Activated T-cell treated with anti-CD3 and anti-CD28 coated beads, Interleukin-2, amount 50 U/mL, for 72 hours (primary cell): ENCODE measurements at regions not wholly inside any gene's neighbourhood (a gene's known extent, or its start where the extent isn't known, plus 50 kb on each side); places are given as distances from the start of the nearest gene placed in this dataset.

Source experiments
- ATAC-seq, 2 donors: fragments of 150-1000 bp; cut with Tn5 transposase; replicated peaks in 1 of 2; 2 replicates each; pipeline ENCODE4 v1.10.0; 2021; ENCODE audit warnings: moderate library complexity in 2 of 2, mild to moderate bottlenecking in 1 of 2
- DNase-seq, 2 donors: peaks; one replicate each; pipeline ENCODE4 v3.0.0; 2021 to 2022; ENCODE audit warnings: mixed read lengths in 1 of 2
- H3K27ac Mint-ChIP-seq: one replicate; pipeline ENCODE4 v1.8.0; 2022; ENCODE audit warnings: mild to moderate bottlenecking, moderate library complexity, mixed read lengths
- H3K27me3 Mint-ChIP-seq: one replicate; pipeline ENCODE4 v1.8.0; 2022; ENCODE audit warnings: low read depth, mixed read lengths
- H3K36me3 Mint-ChIP-seq, 2 donors: one replicate each; pipeline ENCODE4 v1.8.0; 2022; ENCODE audit warnings: mixed read lengths in 2 of 2, mild to moderate bottlenecking in 1 of 2; ENCODE audit not compliant: insufficient read depth in 2 of 2
- H3K4me1 Mint-ChIP-seq: one replicate; pipeline ENCODE4 v1.8.0; 2022; ENCODE audit warnings: low read depth, mixed read lengths
- H3K4me3 Mint-ChIP-seq, 2 donors: one replicate each; pipeline ENCODE4 v1.8.0; 2022; ENCODE audit warnings: mild to moderate bottlenecking in 2 of 2, mixed read lengths in 2 of 2, moderate library complexity in 2 of 2
- H3K9me3 Mint-ChIP-seq, 2 donors: one replicate each; pipeline ENCODE4 v1.8.0; 2022; ENCODE audit warnings: mixed read lengths in 2 of 2

DNA sequence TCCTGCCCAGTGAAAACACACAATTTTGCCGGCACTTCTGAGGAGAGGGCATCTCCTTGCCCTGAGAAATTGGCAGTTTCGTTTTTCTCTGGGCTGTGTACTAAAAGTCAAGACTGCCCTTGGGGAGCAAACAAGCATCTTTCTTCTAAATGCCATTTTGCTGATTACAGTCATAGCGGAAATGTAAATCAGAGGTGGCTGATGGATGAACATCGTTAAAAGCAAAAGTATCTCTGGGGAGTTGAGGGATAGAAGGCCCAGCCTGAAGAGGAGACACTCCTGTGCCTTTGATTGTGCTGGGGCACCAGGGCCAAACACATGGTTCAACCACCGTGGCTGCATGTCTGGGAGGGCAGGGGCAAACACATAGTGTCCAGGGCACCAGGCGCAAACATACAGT, 49.8 kb downstream of the ABCC12 start:
- H3K4me1 Mint-ChIP-seq, result peaks cover 9% of the 10 kb centered on the region
- no peaks in the 10 kb centered on the region for H3K36me3 Mint-ChIP-seq
- ATAC-seq, result no peak
- no peaks in the 10 kb centered on the region for H3K9me3 Mint-ChIP-seq
- no peak overlapping the region for H3K4me3 Mint-ChIP-seq
- no peak overlapping the region for H3K27ac Mint-ChIP-seq
- no peak for DNase-seq
- peaks cover 50% of the 10 kb centered on the region for H3K27me3 Mint-ChIP-seq

DNA sequence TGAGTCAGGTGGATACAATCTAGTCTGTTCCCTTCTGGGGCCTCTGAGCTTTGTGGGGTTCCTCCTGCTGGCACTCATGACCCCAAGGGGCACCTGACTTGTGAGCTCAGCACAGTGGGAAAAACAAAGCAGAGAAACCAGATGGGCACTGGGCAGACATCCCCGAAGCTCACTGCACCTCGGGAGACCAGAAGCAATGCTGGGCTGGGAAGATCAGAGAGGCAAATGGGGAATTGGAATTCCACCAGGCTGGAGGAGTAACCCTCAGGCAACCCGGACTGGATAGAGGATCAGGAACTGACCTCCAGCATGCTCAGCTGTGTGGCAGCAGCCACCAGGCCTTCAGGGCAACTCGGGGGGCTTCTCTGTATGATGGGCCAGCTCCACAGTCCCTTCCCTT, 50.3 kb downstream of the ABCC12 start:
- no peak overlapping the region for H3K4me3 Mint-ChIP-seq
- no peaks in the 10 kb centered on the region for H3K9me3 Mint-ChIP-seq
- no peaks in the 10 kb centered on the region for H3K36me3 Mint-ChIP-seq
- peaks cover 13% of the 10 kb centered on the region for H3K4me1 Mint-ChIP-seq
- H3K27me3 Mint-ChIP-seq, result peaks cover 50% of the 10 kb centered on the region
- H3K27ac Mint-ChIP-seq, result no peak overlapping the region
- ATAC-seq (no peak), DNase-seq (no peak)

DNA sequence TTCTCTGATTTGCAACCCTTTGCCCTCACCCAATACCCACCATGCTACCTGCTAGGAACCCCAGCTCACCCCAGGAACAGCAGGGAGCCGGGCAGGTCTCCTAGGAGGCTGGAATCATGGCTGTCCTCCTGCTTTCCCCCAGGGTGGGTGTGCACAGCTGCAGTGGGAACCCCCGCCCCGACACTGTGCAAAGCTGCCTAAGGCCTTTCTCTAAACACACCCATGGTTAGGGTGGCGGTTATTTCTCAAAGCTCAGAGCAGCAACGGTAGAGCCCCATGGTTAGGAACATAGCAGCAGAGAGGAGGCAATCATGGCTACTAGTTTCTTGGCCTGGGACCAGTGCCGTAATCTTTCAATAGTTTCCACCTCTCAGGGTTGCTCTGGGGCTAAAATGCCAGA, 52.2 kb downstream of the ABCC12 start:
- Mint-ChIP-seq H3K4me3 (no peak overlapping the region), H3K27ac (no peak overlapping the region), H3K9me3 (no peaks in the 10 kb centered on the region), H3K27me3 (peaks cover 44% of the 10 kb centered on the region), H3K4me1 (peaks cover 13% of the 10 kb centered on the region), H3K36me3 (no peaks in the 10 kb centered on the region)
- no peak for DNase-seq
- no peak for ATAC-seq

DNA sequence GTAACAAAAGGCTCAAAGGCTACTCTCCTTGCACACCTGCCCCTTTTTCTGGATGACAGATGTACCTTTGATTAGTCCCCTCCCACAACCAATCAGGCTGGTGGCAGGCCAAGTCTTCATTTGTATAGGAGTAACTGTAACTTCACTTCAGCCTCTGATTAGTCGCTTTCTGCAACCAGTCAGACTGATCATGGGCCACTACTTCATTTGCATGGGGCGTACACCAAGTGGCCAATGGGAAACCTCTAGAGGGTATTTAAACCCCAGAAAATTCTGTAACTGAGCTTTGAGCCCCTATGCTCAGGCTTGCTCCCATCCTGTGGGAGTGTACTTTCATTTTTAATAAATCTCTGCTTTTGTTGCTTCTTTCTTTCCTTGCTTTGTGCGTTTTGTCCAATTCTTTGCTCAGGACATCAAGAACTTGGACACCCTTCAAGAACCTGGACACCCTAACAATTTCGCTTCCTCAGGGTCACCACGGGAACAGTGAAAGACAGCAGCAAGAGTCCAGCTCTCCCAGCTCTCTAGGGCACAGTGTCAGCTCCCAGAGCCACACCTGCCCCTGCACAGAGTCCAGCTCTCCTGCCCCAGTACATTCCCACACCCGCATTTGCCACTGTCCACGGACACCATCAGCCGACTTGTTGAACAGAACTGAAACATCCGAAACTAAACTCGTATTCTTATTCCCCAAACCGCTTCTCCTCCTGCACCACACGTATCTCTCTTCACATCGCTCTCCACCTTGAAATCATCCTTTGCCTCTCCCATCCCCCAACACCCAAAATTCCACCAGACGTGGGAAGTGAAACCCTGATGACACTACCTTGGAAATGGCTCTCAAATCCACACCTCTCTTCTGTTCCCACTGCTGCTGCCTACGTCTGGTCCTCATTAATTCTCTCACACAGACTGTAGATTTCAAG, 53.4 kb downstream of the ABCC12 start:
- Mint-ChIP-seq H3K4me1 (peaks cover 13% of the 10 kb centered on the region), H3K27ac (no peak overlapping the region), H3K9me3 (no peaks in the 10 kb centered on the region), H3K4me3 (no peak overlapping the region), H3K36me3 (no peaks in the 10 kb centered on the region), H3K27me3 (peaks cover 46% of the 10 kb centered on the region)
- ATAC-seq (no peak), DNase-seq (no peak)

DNA sequence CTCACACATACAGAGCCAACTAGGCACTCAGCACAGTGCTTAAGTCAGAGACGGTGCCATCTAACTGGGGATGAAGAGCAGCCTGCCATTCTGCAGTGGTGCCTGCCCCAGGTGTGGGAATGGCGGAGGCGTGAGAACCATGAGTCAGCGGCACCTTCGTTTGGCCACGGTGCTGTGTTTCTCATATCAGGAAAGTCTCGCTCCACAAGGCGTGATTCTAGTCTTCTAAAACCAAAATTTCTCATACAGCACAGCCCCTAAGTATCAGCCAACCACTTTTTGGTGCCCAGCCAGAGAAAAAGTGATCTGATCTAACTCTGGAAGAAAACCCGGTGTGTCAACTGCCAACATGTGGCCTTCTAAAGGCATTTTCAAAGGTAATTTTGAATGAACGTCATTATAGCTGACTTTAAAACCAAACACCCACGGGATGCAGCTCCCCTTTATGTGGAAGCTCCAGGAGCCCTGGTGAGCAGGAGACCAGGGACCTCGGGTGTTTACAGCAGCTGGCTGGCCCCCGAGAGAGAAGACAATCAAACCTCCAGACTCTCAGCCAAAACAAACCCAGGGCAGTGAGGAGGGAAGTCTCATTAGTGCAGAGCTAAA, 54.6 kb downstream of the ABCC12 start:
- Mint-ChIP-seq H3K27me3 (peaks cover 47% of the 10 kb centered on the region), H3K9me3 (no peaks in the 10 kb centered on the region), H3K4me3 (no peak overlapping the region), H3K4me1 (peaks cover 13% of the 10 kb centered on the region), H3K27ac (no peak overlapping the region), H3K36me3 (no peaks in the 10 kb centered on the region)
- DNase-seq (peak; percentile 51 to 63), ATAC-seq (peak; percentile 72 to 93)

DNA sequence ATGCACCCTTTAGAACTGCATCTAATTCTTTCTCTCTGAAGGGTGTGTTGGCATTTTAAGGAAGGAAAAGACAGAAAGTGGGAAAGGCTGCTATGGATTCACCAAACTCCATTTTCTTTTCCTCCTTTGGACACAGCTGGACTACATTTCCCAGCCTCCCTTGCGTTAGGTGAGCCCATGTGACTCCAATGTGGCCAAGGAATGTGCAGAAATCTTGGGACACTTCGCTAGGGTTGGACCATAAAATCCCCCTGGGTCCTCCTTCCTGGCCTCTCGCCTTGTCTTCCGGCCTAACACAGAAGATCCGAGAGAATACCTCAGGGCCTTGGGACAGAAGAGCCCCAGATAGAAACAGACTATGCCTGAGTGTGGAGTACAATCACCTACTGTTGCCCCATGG, 56.3 kb downstream of the ABCC12 start:
- H3K27ac Mint-ChIP-seq, result no peak overlapping the region
- ATAC-seq (no peak), DNase-seq (no peak)
- H3K4me3 Mint-ChIP-seq, result no peak overlapping the region
- H3K36me3 Mint-ChIP-seq, result no peaks in the 10 kb centered on the region
- H3K27me3 Mint-ChIP-seq, result peaks cover 39% of the 10 kb centered on the region
- peaks cover 13% of the 10 kb centered on the region for H3K4me1 Mint-ChIP-seq
- H3K9me3 Mint-ChIP-seq, result peaks cover 0 to 2% of the 10 kb centered on the region in 2 donors

DNA sequence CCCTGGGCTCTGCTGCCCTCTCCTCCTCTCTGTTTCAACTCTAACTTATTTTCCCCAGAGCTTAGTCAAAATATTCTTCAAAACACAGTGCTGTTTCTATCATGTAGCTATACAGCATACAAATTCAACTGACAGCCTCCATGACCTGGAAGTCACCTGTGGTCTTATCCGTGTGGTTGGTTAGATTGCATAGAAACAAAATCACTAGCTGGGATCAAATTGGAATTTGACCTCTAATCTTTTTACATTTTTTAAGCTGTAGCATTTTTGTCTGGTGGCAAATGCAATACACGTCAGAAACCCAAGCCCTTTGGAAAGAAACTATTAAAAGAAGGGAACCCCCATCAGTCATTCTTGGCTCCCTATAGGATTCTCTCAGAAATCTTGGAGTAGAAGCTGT, 57.3 kb downstream of the ABCC12 start:
- Mint-ChIP-seq H3K27me3 (peaks cover 37% of the 10 kb centered on the region), H3K4me3 (no peak overlapping the region), H3K4me1 (peaks cover 13% of the 10 kb centered on the region), H3K27ac (no peak overlapping the region), H3K36me3 (no peaks in the 10 kb centered on the region), H3K9me3 (peaks cover 0 to 2% of the 10 kb centered on the region in 2 donors)
- DNase-seq, result no peak
- no peak for ATAC-seq

DNA sequence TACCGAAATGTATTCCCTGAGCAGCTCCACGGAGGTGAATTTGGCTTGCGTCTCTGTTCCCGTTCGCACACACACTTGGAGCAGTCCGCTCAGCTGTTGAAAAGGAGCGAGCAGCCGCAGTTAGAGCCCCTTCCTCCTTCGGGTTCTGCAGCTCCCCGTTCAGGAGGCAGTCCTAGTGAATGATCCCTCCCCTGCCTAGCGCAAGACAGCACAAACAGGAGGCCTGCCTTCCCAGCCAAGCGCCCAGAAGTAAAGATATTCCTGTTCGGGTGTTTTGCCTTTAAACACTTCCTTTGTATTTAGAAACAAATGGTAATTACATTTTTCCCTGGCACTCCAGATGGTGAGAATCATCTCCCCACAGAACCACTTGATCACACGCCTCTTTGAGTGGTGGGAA, 64.7 kb downstream of the ABCC12 start:
- peaks cover 0 to 2% of the 10 kb centered on the region in 2 donors for H3K9me3 Mint-ChIP-seq
- no peaks in the 10 kb centered on the region for H3K4me1 Mint-ChIP-seq
- H3K27me3 Mint-ChIP-seq, result peaks cover 36% of the 10 kb centered on the region
- no peaks in the 10 kb centered on the region for H3K36me3 Mint-ChIP-seq
- H3K4me3 Mint-ChIP-seq, result no peak overlapping the region
- ATAC-seq (no peak), DNase-seq (no peak)
- no peak overlapping the region for H3K27ac Mint-ChIP-seq

DNA sequence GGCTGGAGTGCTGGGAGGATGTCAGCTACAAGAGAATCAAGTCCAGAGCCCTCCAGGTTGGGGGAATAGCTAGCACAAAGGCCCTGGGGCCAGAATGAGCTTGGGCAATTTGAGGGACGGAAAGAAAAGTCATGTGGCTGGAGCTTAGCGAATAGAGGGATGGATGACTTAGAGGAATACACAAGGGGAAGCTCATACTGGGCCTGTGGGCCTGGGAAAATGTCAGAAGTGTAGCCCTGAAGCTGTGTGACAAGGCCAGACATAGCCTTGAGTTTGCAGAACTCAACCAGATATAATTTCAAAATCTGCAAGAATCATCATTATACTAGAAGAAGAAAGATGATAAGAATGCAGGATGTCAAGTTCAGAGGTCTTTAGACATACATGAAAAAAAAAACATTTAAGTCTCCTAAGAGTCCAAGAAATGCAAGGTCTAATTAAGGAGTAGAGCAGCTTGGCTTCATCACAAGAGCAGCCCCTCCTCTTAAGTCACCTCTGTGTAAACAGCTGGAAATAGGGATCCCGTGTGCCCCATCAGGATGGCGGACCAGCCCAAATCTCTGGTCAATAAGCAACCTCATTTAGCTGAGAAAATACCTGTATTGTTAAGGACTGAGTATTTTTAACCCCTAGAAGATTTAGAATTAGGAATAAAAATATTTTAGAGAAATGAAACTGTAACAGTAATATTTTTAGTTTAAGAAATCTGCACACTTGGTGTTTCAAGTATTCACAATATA, 66.6 kb downstream of the ABCC12 start:
- H3K27me3 Mint-ChIP-seq, result peaks cover 36% of the 10 kb centered on the region
- H3K27ac Mint-ChIP-seq, result no peak overlapping the region
- no peak for ATAC-seq
- H3K36me3 Mint-ChIP-seq, result no peaks in the 10 kb centered on the region
- H3K4me1 Mint-ChIP-seq, result no peaks in the 10 kb centered on the region
- no peaks in the 10 kb centered on the region for H3K9me3 Mint-ChIP-seq
- no peak for DNase-seq
- H3K4me3 Mint-ChIP-seq, result no peak overlapping the region

DNA sequence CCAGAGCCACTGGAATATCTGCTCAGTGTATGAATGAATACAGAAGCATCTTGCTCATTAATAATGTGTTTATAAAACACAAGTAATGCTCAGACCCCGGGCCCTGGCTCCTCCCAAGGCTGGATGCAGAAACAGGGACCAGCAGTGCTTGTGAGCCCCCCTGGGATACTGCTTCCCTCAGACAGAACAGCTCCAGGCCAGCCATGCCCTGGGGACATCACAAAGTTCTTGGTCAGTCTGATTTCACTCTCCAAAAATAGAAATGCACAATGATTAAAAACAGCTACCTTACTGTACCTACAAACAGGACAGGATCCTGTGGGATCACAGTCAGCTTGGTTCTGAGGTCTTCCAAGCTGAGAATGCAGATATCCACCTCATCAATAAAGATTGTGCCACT, 68.2 kb downstream of the ABCC12 start:
- H3K36me3 Mint-ChIP-seq, result no peaks in the 10 kb centered on the region
- H3K4me1 Mint-ChIP-seq, result no peaks in the 10 kb centered on the region
- H3K9me3 Mint-ChIP-seq, result no peaks in the 10 kb centered on the region
- DNase-seq (no peak), ATAC-seq (no peak)
- H3K27me3 Mint-ChIP-seq, result peaks cover 33% of the 10 kb centered on the region
- H3K27ac Mint-ChIP-seq, result no peak overlapping the region
- no peak overlapping the region for H3K4me3 Mint-ChIP-seq

DNA sequence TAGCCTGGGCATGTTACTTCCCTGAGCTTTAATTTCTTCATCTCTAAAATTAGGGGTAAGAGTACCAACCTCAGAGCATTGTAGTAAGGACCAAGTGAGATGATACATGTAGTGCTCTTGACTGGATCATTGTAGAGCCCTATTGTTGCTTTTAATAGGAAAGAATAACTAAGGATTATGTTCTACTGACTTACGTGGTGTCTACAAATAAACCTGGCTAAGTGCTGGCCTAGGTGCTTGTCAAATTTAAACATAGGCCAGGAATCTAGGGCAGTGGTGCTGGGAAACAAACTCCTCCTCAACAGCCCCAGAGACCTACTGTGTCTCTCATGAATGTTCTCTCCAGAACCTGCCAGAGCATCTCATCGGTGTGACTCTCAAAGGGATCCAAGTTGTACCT, 69.4 kb downstream of the ABCC12 start:
- Mint-ChIP-seq H3K27ac (no peak overlapping the region), H3K4me1 (no peaks in the 10 kb centered on the region), H3K27me3 (peaks cover 26% of the 10 kb centered on the region), H3K9me3 (no peaks in the 10 kb centered on the region), H3K36me3 (no peaks in the 10 kb centered on the region), H3K4me3 (no peak overlapping the region)
- no peak for ATAC-seq
- DNase-seq, result no peak

DNA sequence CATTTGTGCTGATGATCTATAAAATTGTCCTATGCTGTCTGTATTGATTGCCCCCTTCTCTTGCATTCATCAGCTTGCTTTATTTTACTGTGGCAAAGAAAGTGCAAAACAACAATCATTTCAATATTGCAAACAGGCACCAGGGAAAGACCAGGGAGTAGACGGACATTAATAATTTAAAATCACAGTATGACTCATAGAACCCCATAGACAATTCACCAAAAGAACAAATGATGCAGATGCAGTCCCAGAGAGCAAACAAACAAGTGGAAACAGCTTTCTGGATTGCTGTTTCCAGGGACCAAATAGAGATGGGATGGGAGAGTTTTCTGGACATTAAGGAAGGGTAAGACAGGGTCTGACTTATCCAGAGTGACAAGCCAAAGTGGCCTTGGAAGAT, 70.1 kb downstream of the ABCC12 start:
- no peaks in the 10 kb centered on the region for H3K4me1 Mint-ChIP-seq
- no peaks in the 10 kb centered on the region for H3K9me3 Mint-ChIP-seq
- peaks cover 22% of the 10 kb centered on the region for H3K27me3 Mint-ChIP-seq
- no peaks in the 10 kb centered on the region for H3K36me3 Mint-ChIP-seq
- no peak overlapping the region for H3K27ac Mint-ChIP-seq
- DNase-seq (no peak), ATAC-seq (no peak)
- no peak overlapping the region for H3K4me3 Mint-ChIP-seq

DNA sequence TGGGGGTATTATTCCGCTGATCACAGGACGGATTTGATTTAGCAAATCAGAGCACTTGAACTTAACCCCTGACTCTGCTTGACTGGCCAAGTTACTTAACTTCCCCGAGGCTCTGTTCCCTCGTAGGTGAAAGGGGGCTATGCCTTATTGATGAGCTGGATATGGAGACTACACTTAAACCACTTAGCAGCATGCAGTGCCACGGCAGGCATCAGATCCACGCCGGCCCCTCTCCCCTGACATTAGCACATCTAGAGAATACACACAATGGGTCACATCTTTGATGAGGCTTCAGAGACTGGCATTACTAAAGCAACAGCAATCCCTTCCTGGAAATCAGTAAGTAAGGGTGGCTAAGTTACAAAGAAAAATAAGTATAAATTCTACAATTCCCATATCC, 71.0 kb downstream of the ABCC12 start:
- H3K4me3 Mint-ChIP-seq, result no peak overlapping the region
- DNase-seq, result no peak
- ATAC-seq, result no peak

More for the DNA sequence above, 71.0 kb downstream of the ABCC12 start:
- H3K36me3 Mint-ChIP-seq, result no peaks in the 10 kb centered on the region
- no peaks in the 10 kb centered on the region for H3K9me3 Mint-ChIP-seq
- peaks cover 22% of the 10 kb centered on the region for H3K27me3 Mint-ChIP-seq
- no peaks in the 10 kb centered on the region for H3K4me1 Mint-ChIP-seq
- no peak overlapping the region for H3K27ac Mint-ChIP-seq
